Endothelial cell of umbilical vein (primary cell): ENCODE measurements at regions not wholly inside any gene's neighbourhood (a gene's known extent, or its start where the extent isn't known, plus 50 kb on each side); places are given as distances from the start of the nearest gene placed in this dataset.

Source experiments
- BruUV-seq: library from RNA; stranded (reverse); fragments of 400-500 nt; replicated peaks from 2 replicates; lab custom pipeline; 2021; lab: Mats Ljungman, UMichigan
- CTCF ChIA-PET: fragments of 300-600, 350-600 bp; sonication (Branson Sonifier 250); formaldehyde crosslinking; loops from one replicate; lab custom pipeline; 2021; ENCODE audit warnings: antibody characterized with exemption, inconsistent platforms; lab: Charles Lee
- POLR2A ChIA-PET: fragments of 300-600, 350-600 bp; sonication (Branson Sonifier 250); formaldehyde crosslinking; loops from one replicate; lab custom pipeline; 2021; ENCODE audit warnings: antibody characterized with exemption, inconsistent platforms; lab: Charles Lee
- DNase-seq: peaks from one replicate; pipeline ENCODE4 v3.0.0-alpha.2; 2011; ENCODE audit warnings: low read depth, low spot score
- FAIRE-seq: peaks from 2 replicates; lab custom pipeline; 2011; peaks lifted over from hg19 to GRCh38; lab: Jason Lieb, UNC
- H2AFZ ChIP-seq: 2 replicates; pipeline ENCODE4 v1.6.0; 2012; ENCODE audit warnings: low read depth, low read length, control low read depth, inconsistent platforms
- H3K27ac ChIP-seq: 2 replicates; pipeline ENCODE4 v1.5.1; 2011; ENCODE audit warnings: low read depth, mild to moderate bottlenecking, control low read depth, low read length, moderate library complexity; ENCODE audit not compliant: insufficient read depth
- H3K27me3 ChIP-seq, 2 experiments: 2 replicates each; pipeline versions ENCODE4 v1.6.0 to v1.6.1; 2011; ENCODE audit warnings: low read length in 2 of 2, mixed read lengths in 1 of 2; ENCODE audit not compliant: control insufficient read depth in 2 of 2, insufficient read depth in 2 of 2
- H3K36me3 ChIP-seq, 2 experiments: 2 replicates in 1 of 2; 3 replicates in 1 of 2; pipeline ENCODE4 v1.5.1; 2011; ENCODE audit warnings: low read length in 2 of 2, mild to moderate bottlenecking in 1 of 2, moderate library complexity in 1 of 2; ENCODE audit not compliant: control insufficient read depth in 2 of 2, insufficient read depth in 2 of 2; ENCODE audit errors: extremely low read depth in 1 of 2
- H3K4me1 ChIP-seq: 3 replicates; pipeline ENCODE4 v1.5.1; 2011; ENCODE audit warnings: mild to moderate bottlenecking, low read length; ENCODE audit not compliant: control insufficient read depth, insufficient read depth; ENCODE audit errors: extremely low read depth
- H3K4me2 ChIP-seq: 2 replicates; pipeline ENCODE4 v1.6.1; 2011; ENCODE audit warnings: low read length, control low read depth, mixed read lengths; ENCODE audit not compliant: insufficient read depth
- H3K4me3 ChIP-seq, 3 experiments: fragments of 200-600 bp in 1 of 3; sonication (generic), shearing (Covaris generic) in 1 of 3; replicated peaks in 1 of 3; 2 replicates each; pipeline ENCODE4 v1.5.1; 2011 to 2016; ENCODE audit warnings: control low read depth in 3 of 3, low read length in 3 of 3, mild to moderate bottlenecking in 2 of 3, inconsistent platforms in 1 of 3, low read depth in 1 of 3, moderate library complexity in 1 of 3; ENCODE audit not compliant: insufficient read depth in 1 of 3
- H3K79me2 ChIP-seq: 2 replicates; pipeline ENCODE4 v1.6.0; 2012; ENCODE audit warnings: low read length, inconsistent platforms; ENCODE audit not compliant: control insufficient read depth, insufficient read depth
- H3K9ac ChIP-seq: replicated peaks from 2 replicates; pipeline ENCODE3; 2011; ENCODE audit warnings: low read length, control low read depth; ENCODE audit not compliant: insufficient read depth; ENCODE audit errors: extremely low read depth
- H3K9me1 ChIP-seq: replicated peaks from 3 replicates; pipeline ENCODE4 v1.6.0; 2011; ENCODE audit warnings: mild to moderate bottlenecking, low read length; ENCODE audit not compliant: control insufficient read depth, insufficient read depth; ENCODE audit errors: extremely low read depth
- H3K9me3 ChIP-seq: replicated peaks from 2 replicates; pipeline ENCODE4 v1.5.1; 2012; ENCODE audit warnings: low read length, inconsistent platforms; ENCODE audit not compliant: control insufficient read depth, insufficient read depth
- H4K20me1 ChIP-seq: replicated peaks from 2 replicates; pipeline ENCODE3; 2011; ENCODE audit warnings: mild to moderate bottlenecking, low read length; ENCODE audit not compliant: control insufficient read depth, insufficient read depth; ENCODE audit errors: extremely low read depth
- EZH2 ChIP-seq: IDR thresholded peaks from 2 replicates; pipeline ENCODE4 v1.6.1; 2012; ENCODE audit warnings: borderline replicate concordance, low read depth, mild to moderate bottlenecking, moderate library complexity, low read length, inconsistent platforms; ENCODE audit not compliant: severe bottlenecking
- FOS ChIP-seq: IDR thresholded peaks from 2 replicates; pipeline ENCODE4 v1.6.1; 2011; ENCODE audit warnings: mild to moderate bottlenecking, low read length, moderate library complexity, borderline replicate concordance; ENCODE audit not compliant: insufficient read depth
- GATA2 ChIP-seq: IDR thresholded peaks from 2 replicates; pipeline ENCODE4 v1.7.0; 2011; ENCODE audit warnings: low read depth, mild to moderate bottlenecking, moderate library complexity, mixed read lengths, low read length; ENCODE audit not compliant: insufficient read length, insufficient read depth
- JUN ChIP-seq: IDR thresholded peaks from 2 replicates; pipeline ENCODE4 v1.6.1; 2011; ENCODE audit warnings: borderline replicate concordance, low read depth; ENCODE audit not compliant: insufficient read length, insufficient read depth
- MAX ChIP-seq: IDR thresholded peaks from 2 replicates; pipeline ENCODE4 v1.6.1; 2011; ENCODE audit not compliant: insufficient read depth, insufficient read length
- MYC ChIP-seq: IDR thresholded peaks from one replicate; pipeline ENCODE4 v1.6.1; 2011; ENCODE audit warnings: mild to moderate bottlenecking, low read depth, low read length
- POLR2A ChIP-seq: IDR thresholded peaks from 2 replicates; pipeline ENCODE4 v1.6.1; 2012; ENCODE audit warnings: low read depth, mild to moderate bottlenecking, control low read depth, low read length
- POLR2AphosphoS5 ChIP-seq: IDR thresholded peaks from 2 replicates; pipeline ENCODE4 v1.6.1; 2012; ENCODE audit warnings: low read depth, mild to moderate bottlenecking, control low read depth, low read length, moderate library complexity; ENCODE audit not compliant: insufficient read depth
- dilution Hi-C: fragments of 300-500 bp; cut with MboI; formaldehyde crosslinking; loops from one replicate; pipeline ENCODE4 v1.15.0; 2019; ENCODE audit warnings: low sequenced_read_pairs; ENCODE audit not compliant: extremely low pct_ligation_motif_present
- intact Hi-C: fragments of 100-400 bp; cut with micrococcal nuclease; formaldehyde crosslinking; loops from one replicate; pipeline ENCODE4 v1.10.0; 2022
- TF ChIP-seq, protein P1 (sequence below), 2 donors: IDR thresholded peaks; 1 replicate in 1 of 2; 2 replicates in 1 of 2; pipeline ENCODE4 v1.5.1; 2011; ENCODE audit warnings: low read length in 2 of 2, mild to moderate bottlenecking in 2 of 2, moderate library complexity in 2 of 2, control low read depth in 1 of 2, inconsistent platforms in 1 of 2, low read depth in 1 of 2; ENCODE audit not compliant: insufficient read depth in 1 of 2; ENCODE audit errors: extremely low read depth in 1 of 2

DNA sequence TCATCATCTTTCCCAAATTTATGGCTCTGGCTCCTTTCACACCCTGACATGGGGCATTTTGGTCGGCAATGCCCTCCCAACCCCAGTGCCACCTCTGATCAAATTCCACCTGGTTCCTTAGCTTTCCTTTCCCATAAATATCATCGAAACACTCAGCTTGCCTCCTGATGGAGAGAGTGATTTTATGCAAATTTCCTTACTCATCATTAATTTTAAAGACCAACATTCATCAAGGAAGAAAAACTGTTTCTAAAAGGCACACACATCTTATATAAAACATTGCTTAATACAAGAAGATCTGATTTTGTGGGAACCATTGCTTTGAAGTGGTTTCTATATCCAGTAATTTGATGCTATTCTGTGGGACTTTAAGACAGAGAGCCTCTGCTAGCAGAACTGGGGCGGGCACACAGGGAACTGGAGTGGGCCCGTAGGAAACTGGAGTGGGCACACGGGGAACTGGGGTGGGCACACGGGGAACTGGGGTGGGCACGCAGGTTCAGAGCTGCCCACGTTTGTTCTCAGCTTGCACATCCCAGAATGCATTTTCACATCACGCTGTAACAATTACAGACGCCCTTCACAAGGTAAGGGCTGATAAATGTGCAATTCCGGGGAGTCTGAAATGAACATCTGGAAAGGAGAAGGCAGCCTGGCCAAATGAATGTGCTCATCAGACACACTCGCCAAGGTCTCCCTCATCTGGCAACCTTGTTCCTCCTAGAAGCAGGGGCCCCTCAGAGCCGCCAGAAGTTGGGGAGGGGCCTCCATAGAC lies 174.2 kb downstream of the RTP5 start:
- ChIA-PET CTCF (interaction anchor here (0.8 kb wide), 1 partner anchor 93 kb away, joined by 3 read pairs; no protein-coding TSS in a partner anchor), POLR2A (no interaction called here)
- H3K27ac ChIP-seq = no peak overlapping the region
- H2AFZ ChIP-seq = no peak overlapping the region
- no peaks in the 10 kb centered on the region for H3K4me1 ChIP-seq
- H3K36me3 ChIP-seq = no peaks in the 10 kb centered on the region
- no TSS peak for BruUV-seq
- H3K9me3 ChIP-seq = no peaks in the 10 kb centered on the region
- TF ChIP-seq MAX (no peak), FOS (no peak), POLR2A (no peak), JUN (no peak), GATA2 (no peak), POLR2AphosphoS5 (no peak), EZH2 (no peak), MYC (no peak)
- TF ChIP-seq, protein P1, sequence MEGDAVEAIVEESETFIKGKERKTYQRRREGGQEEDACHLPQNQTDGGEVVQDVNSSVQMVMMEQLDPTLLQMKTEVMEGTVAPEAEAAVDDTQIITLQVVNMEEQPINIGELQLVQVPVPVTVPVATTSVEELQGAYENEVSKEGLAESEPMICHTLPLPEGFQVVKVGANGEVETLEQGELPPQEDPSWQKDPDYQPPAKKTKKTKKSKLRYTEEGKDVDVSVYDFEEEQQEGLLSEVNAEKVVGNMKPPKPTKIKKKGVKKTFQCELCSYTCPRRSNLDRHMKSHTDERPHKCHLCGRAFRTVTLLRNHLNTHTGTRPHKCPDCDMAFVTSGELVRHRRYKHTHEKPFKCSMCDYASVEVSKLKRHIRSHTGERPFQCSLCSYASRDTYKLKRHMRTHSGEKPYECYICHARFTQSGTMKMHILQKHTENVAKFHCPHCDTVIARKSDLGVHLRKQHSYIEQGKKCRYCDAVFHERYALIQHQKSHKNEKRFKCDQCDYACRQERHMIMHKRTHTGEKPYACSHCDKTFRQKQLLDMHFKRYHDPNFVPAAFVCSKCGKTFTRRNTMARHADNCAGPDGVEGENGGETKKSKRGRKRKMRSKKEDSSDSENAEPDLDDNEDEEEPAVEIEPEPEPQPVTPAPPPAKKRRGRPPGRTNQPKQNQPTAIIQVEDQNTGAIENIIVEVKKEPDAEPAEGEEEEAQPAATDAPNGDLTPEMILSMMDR (IDR thresholded peaks at IDR 0.05; ENCODE audit: extremely low read depth in 1 of 2, insufficient read depth in 1 of 2, low read depth in 1 of 2, low read length in 2 of 2) = no peak
- H4K20me1 ChIP-seq = no peaks in the 10 kb centered on the region
- FAIRE-seq (no peak), DNase-seq (no peak)
- dilution Hi-C loops = no loop called here
- no peak overlapping the region for H3K4me3 ChIP-seq
- no peaks in the 10 kb centered on the region for H3K9me1 ChIP-seq
- intact Hi-C loops = no loop called here
- no peak overlapping the region for H3K4me2 ChIP-seq
- H3K9ac ChIP-seq = no peak overlapping the region
- no peaks in the 10 kb centered on the region for H3K79me2 ChIP-seq
- peaks cover 0 to 9% of the 10 kb centered on the region in 2 experiments for H3K27me3 ChIP-seq
